GM12878 (cell line): ENCODE measurements at regions not wholly inside any gene's neighbourhood (a gene's known extent, or its start where the extent isn't known, plus 50 kb on each side); places are given as distances from the start of the nearest gene placed in this dataset.

Source experiments
- ATAC-seq: fragments of 200-7000 bp; cut with Tn5 transposase; 3 replicates; pipeline ENCODE4 v1.9.1; 2020; ENCODE audit warnings: mild to moderate bottlenecking, moderate library complexity
- BruUV-seq: library from RNA; stranded (reverse); fragments of 400-500 nt; replicated peaks from 2 replicates; lab custom pipeline; 2021; lab: Mats Ljungman, UMichigan
- CTCF ChIA-PET: fragments of 300-600 bp; sonication (Branson Sonifier 250); formaldehyde crosslinking; extraction: SDS; loops from one replicate; lab custom pipeline; 2021; ENCODE audit warnings: inconsistent platforms; lab: Yijun Ruan, JAX
- POLR2A ChIA-PET: fragments of 350-600 bp; formaldehyde crosslinking; extraction: SDS; loops from one replicate; lab custom pipeline; 2021; ENCODE audit warnings: inconsistent platforms; lab: Charles Lee
- RAD21 ChIA-PET: fragments of 300-600 bp; sonication (Branson Sonifier 250); formaldehyde crosslinking; loops from one replicate; lab custom pipeline; 2023; ENCODE audit warnings: antibody characterized with exemption; ENCODE audit not compliant: unreplicated experiment; lab: Charles Lee
- SMC1A ChIA-PET: fragments of 300-600 bp; sonication (Branson Sonifier 250); formaldehyde crosslinking; loops from one replicate; lab custom pipeline; 2023; ENCODE audit not compliant: unreplicated experiment, uncharacterized antibody; lab: Charles Lee
- DNase-seq: peaks from one replicate; pipeline ENCODE4 v3.0.0-alpha.2; 2011; ENCODE audit warnings: low read depth, low spot score
- FAIRE-seq: peaks from 3 replicates; lab custom pipeline; 2011; peaks lifted over from hg19 to GRCh38; lab: Jason Lieb, UNC
- H2AFZ ChIP-seq: 2 replicates; pipeline ENCODE4 v1.6.0; 2011; ENCODE audit warnings: low read depth, low read length, control low read depth; ENCODE audit not compliant: control insufficient read depth
- H3K27ac ChIP-seq: 2 replicates; pipeline ENCODE4 v1.5.1; 2011; ENCODE audit warnings: control low read depth; ENCODE audit not compliant: control insufficient read depth, insufficient read depth
- H3K27me3 ChIP-seq, 2 experiments: replicated peaks in 1 of 2; 2 replicates each; pipeline versions ENCODE4 v1.6.0 to v1.6.1; 2011; ENCODE audit warnings: low read length in 1 of 2; ENCODE audit not compliant: control insufficient read depth in 2 of 2, insufficient read depth in 2 of 2
- H3K36me3 ChIP-seq, 2 experiments: 2 replicates each; pipeline ENCODE4 v1.5.1; 2011; ENCODE audit warnings: low read length in 1 of 2; ENCODE audit not compliant: control insufficient read depth in 2 of 2, insufficient read depth in 2 of 2
- H3K4me1 ChIP-seq: 2 replicates; pipeline ENCODE4 v1.6.1; 2011; ENCODE audit warnings: mild to moderate bottlenecking, low read length, moderate library complexity, mixed read lengths; ENCODE audit not compliant: control insufficient read depth, insufficient read depth
- H3K4me2 ChIP-seq: 2 replicates; pipeline ENCODE4 v1.6.0; 2011; ENCODE audit warnings: control low read depth; ENCODE audit not compliant: control insufficient read depth, insufficient read depth
- H3K4me3 ChIP-seq: fragments of 200-600 bp; sonication (generic); 2 replicates; pipeline ENCODE4 v1.5.1; 2016
- H3K79me2 ChIP-seq: 2 replicates; pipeline ENCODE4 v1.6.0; 2011; ENCODE audit warnings: low read length; ENCODE audit not compliant: control insufficient read depth, insufficient read depth
- H3K9ac ChIP-seq: 2 replicates; pipeline ENCODE4 v1.8.0; 2011; ENCODE audit warnings: low read length, control low read depth, mixed read lengths; ENCODE audit not compliant: control insufficient read depth, insufficient read depth
- H3K9me3 ChIP-seq: replicated peaks from 3 replicates; pipeline ENCODE4 v1.5.1; 2011; ENCODE audit warnings: mild to moderate bottlenecking, low read length; ENCODE audit not compliant: control insufficient read depth, insufficient read depth
- H4K20me1 ChIP-seq: 2 replicates; pipeline ENCODE4 v1.6.0; 2011; ENCODE audit not compliant: control insufficient read depth, insufficient read depth
- BACH1 ChIP-seq: fragments of 450-650 bp; IDR thresholded peaks from 2 replicates; pipeline ENCODE4 v1.6.1; 2017; ENCODE audit warnings: mild to moderate bottlenecking, borderline replicate concordance
- BCL11A ChIP-seq: IDR thresholded peaks from 2 replicates; pipeline ENCODE4 v1.6.1; 2011; ENCODE audit warnings: low read depth, low read length
- CREM ChIP-seq: IDR thresholded peaks from 2 replicates; pipeline ENCODE4 v1.6.1; 2014; ENCODE audit warnings: antibody characterized with exemption, low read depth
- EGR1 ChIP-seq, 2 experiments: IDR thresholded peaks; 1 replicate in 1 of 2; 2 replicates in 1 of 2; pipeline ENCODE4 v1.6.1; 2011 to 2012; ENCODE audit warnings: low read depth in 2 of 2, low read length in 2 of 2, borderline replicate concordance in 1 of 2, mild to moderate bottlenecking in 1 of 2, moderate library complexity in 1 of 2
- EP300 ChIP-seq, 2 experiments: fragments of 150-350 bp in 1 of 2; IDR thresholded peaks; 2 replicates each; pipeline ENCODE4 v1.6.1; 2011 to 2012; ENCODE audit warnings: low read depth in 2 of 2, low read length in 2 of 2, borderline replicate concordance in 1 of 2, improper control_type of control experiment in 1 of 2, inconsistent platforms in 1 of 2; ENCODE audit not compliant: control insufficient read depth in 1 of 2
- NBN ChIP-seq: fragments of 450-650 bp; IDR thresholded peaks from 2 replicates; pipeline ENCODE4 v1.6.1; 2016
- NFXL1 ChIP-seq: fragments of 450-650 bp; IDR thresholded peaks from 2 replicates; pipeline ENCODE4 v1.6.1; 2017; ENCODE audit warnings: antibody characterized with exemption, mild to moderate bottlenecking, borderline replicate concordance
- SRF ChIP-seq, 2 experiments: IDR thresholded peaks; 2 replicates each; pipeline ENCODE4 v1.6.1; 2011; ENCODE audit warnings: low read depth in 2 of 2, low read length in 2 of 2, mild to moderate bottlenecking in 1 of 2, moderate library complexity in 1 of 2
- YBX1 ChIP-seq: fragments of 450-650 bp; IDR thresholded peaks from 2 replicates; pipeline ENCODE4 v1.6.1; 2016; ENCODE audit warnings: antibody characterized with exemption
- WGBS: methylation state at CpG from one replicate; pipeline ENCODE4 v1.1.6; 2016; ENCODE audit warnings: low lambda C conversion rate; ENCODE audit not compliant: insufficient replicate concordance, insufficient coverage; ENCODE audit errors: missing lambda C conversion rate; 5-methylcytosine and 5-hydroxymethylcytosine counted together
- in situ Hi-C: fragments of 300-500 bp; cut with MboI; formaldehyde crosslinking; loops from 9 replicates; pipeline ENCODE4 v1.14.3; 2018; ENCODE audit warnings: mixed read lengths
- intact Hi-C: fragments of 100-400 bp; cut with micrococcal nuclease; formaldehyde crosslinking; loops from one replicate; pipeline ENCODE4 v1.14.2; 2022; ENCODE audit not compliant: unreplicated experiment
- TF ChIP-seq, protein P1 (sequence below): IDR thresholded peaks from 2 replicates; pipeline ENCODE4 v1.6.1; 2012; ENCODE audit warnings: low read depth, low read length, improper control_type of control experiment
- TF ChIP-seq, protein P2 (sequence below): fragments of 450-650 bp; IDR thresholded peaks from 2 replicates; pipeline ENCODE4 v1.6.1; 2017; ENCODE audit warnings: mild to moderate bottlenecking, moderate library complexity

DNA sequence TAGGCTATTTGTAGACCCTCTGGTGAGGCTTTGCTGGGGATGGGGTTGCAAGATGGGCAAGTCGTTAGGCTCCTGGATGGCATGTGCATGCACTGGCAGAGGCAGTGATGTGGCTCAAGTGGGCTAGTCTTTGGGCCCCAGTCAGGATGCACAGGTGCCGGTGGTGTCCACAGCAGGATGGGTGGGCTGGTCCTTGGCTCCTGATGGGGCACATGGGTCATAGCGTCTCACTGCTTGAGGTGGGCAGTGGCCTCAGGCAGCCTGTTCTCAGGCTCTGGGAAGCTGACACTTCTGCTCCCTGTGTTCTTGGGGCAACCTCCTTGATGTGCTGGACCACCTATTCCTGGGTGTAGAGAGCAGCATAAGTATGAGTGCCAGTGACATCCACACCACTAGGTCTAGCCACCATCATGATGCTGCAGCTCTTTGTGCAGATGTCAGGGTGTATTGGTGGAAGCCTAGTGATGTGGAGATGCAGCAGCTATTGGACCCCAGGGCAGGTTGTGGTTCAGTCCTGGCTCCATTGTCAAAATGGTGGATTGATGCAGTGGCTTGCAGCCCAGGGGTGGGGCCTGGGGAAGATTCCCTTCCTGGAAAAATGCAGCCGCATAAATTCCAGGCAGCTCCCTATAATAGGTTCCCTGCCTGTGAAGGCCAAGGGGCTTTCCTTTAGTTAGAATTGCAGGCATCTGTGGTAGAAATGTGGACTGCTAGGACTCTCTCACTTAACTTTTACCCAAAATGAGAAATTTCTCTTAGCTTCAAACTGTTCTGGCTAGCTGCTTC is 742.5 kb upstream of the MDGA2 start:
- no peaks in the 10 kb centered on the region for H3K79me2 ChIP-seq
- H3K4me1 ChIP-seq = no peaks in the 10 kb centered on the region
- H3K4me2 ChIP-seq = no peak overlapping the region
- FAIRE-seq (no peak), DNase-seq (no peak), ATAC-seq (no peak)
- intact Hi-C loops = no loop called here
- H4K20me1 ChIP-seq = no peaks in the 10 kb centered on the region
- H3K9me3 ChIP-seq = no peaks in the 10 kb centered on the region
- POLR2A ChIA-PET = no interaction called here
- no peak for TF ChIP-seq EP300 (IDR thresholded peaks at IDR 0.05; ENCODE audit: borderline replicate concordance in 1 of 2, control insufficient read depth in 1 of 2, low read depth in 2 of 2, low read length in 2 of 2)
- RAD21 ChIA-PET = no interaction called here
- CTCF ChIA-PET = no interaction called here
- SMC1A ChIA-PET = no interaction called here
- BruUV-seq = no TSS peak
- no peak overlapping the region for H3K27ac ChIP-seq
- H3K27me3 ChIP-seq = no peaks in the 10 kb centered on the region
- WGBS = 46% methylated on average over 4 of the region's 4 CpGs
- H3K4me3 ChIP-seq = no peak overlapping the region
- in situ Hi-C loops = no loop called here
- H3K9ac ChIP-seq = no peak overlapping the region
- no peak overlapping the region for H2AFZ ChIP-seq
- no peaks in the 10 kb centered on the region for H3K36me3 ChIP-seq

DNA sequence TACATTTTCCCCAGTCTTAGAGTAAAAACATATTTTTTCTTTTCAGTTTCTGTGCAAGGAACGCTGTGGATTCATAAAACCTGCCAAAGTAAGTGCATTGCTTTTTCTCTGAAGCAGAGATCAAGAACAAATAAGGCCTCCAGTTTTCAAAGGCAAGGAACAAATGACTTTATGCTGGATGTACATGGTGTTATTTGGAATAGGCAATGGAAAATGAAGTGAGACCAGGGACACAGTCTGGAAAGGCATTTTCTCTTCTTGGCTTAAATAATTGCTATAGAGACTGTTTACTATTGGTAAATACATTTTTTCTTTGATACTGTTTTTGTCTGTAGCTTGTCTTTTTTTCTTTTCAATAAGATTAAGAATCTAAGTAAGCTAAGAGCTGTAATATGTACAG is 725.9 kb upstream of the MDGA2 start:
- no peaks in the 10 kb centered on the region for H3K9me3 ChIP-seq
- WGBS = 0% methylated on average over 1 of the region's 1 CpG
- H3K79me2 ChIP-seq = no peaks in the 10 kb centered on the region
- BruUV-seq = no TSS peak
- no peaks in the 10 kb centered on the region for H4K20me1 ChIP-seq
- no peak for ATAC-seq
- DNase-seq = no peak
- in situ Hi-C loops (no loop called here), intact Hi-C loops (no loop called here)
- no peak overlapping the region for H3K4me2 ChIP-seq
- SMC1A ChIA-PET = no interaction called here
- TF ChIP-seq, protein P1, sequence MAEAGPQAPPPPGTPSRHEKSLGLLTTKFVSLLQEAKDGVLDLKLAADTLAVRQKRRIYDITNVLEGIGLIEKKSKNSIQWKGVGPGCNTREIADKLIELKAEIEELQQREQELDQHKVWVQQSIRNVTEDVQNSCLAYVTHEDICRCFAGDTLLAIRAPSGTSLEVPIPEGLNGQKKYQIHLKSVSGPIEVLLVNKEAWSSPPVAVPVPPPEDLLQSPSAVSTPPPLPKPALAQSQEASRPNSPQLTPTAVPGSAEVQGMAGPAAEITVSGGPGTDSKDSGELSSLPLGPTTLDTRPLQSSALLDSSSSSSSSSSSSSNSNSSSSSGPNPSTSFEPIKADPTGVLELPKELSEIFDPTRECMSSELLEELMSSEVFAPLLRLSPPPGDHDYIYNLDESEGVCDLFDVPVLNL = no peak
- TF ChIP-seq CREM = no peak
- no peak for TF ChIP-seq EGR1 (IDR thresholded peaks at IDR 0.05; ENCODE audit: borderline replicate concordance in 1 of 2, low read depth in 2 of 2, low read length in 2 of 2)
- no peak for TF ChIP-seq YBX1
- TF ChIP-seq NBN = no peak
- no peak for TF ChIP-seq NFXL1
- TF ChIP-seq, protein P2, sequence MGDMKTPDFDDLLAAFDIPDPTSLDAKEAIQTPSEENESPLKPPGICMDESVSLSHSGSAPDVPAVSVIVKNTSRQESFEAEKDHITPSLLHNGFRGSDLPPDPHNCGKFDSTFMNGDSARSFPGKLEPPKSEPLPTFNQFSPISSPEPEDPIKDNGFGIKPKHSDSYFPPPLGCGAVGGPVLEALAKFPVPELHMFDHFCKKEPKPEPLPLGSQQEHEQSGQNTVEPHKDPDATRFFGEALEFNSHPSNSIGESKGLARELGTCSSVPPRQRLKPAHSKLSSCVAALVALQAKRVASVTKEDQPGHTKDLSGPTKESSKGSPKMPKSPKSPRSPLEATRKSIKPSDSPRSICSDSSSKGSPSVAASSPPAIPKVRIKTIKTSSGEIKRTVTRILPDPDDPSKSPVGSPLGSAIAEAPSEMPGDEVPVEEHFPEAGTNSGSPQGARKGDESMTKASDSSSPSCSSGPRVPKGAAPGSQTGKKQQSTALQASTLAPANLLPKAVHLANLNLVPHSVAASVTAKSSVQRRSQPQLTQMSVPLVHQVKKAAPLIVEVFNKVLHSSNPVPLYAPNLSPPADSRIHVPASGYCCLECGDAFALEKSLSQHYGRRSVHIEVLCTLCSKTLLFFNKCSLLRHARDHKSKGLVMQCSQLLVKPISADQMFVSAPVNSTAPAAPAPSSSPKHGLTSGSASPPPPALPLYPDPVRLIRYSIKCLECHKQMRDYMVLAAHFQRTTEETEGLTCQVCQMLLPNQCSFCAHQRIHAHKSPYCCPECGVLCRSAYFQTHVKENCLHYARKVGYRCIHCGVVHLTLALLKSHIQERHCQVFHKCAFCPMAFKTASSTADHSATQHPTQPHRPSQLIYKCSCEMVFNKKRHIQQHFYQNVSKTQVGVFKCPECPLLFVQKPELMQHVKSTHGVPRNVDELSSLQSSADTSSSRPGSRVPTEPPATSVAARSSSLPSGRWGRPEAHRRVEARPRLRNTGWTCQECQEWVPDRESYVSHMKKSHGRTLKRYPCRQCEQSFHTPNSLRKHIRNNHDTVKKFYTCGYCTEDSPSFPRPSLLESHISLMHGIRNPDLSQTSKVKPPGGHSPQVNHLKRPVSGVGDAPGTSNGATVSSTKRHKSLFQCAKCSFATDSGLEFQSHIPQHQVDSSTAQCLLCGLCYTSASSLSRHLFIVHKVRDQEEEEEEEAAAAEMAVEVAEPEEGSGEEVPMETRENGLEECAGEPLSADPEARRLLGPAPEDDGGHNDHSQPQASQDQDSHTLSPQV = no peak
- no peak for TF ChIP-seq SRF (IDR thresholded peaks at IDR 0.05; ENCODE audit: low read depth in 2 of 2, low read length in 2 of 2)
- TF ChIP-seq BCL11A = no peak
- no peak for TF ChIP-seq BACH1
- H3K4me3 ChIP-seq = no peak overlapping the region
- H3K9ac ChIP-seq = no peak overlapping the region
- no peaks in the 10 kb centered on the region for H3K27me3 ChIP-seq
- POLR2A ChIA-PET = no interaction called here
- no peaks in the 10 kb centered on the region for H3K36me3 ChIP-seq
- RAD21 ChIA-PET = no interaction called here
- FAIRE-seq = no peak
- H3K27ac ChIP-seq = no peak overlapping the region
- no peaks in the 10 kb centered on the region for H3K4me1 ChIP-seq
- H2AFZ ChIP-seq = no peak overlapping the region
- CTCF ChIA-PET = interaction anchor here (1.9 kb wide), 1 partner anchor 484 kb away, joined by 7 read pairs; no protein-coding TSS in a partner anchor
